CD4-positive, alpha-beta memory T cell (primary cell): ENCODE measurements at regions not wholly inside any gene's neighbourhood (a gene's known extent, or its start where the extent isn't known, plus 50 kb on each side); places are given as distances from the start of the nearest gene placed in this dataset.
"Not testable (repeated sequence)": the region's sequence is repeated elsewhere in the genome, so short reads cannot be mapped to it uniquely, and the experiment has no call there.

Experiments
- CTCF ChIA-PET: fragments of 350-600 bp; sonication (Branson Sonifier 250); formaldehyde crosslinking; loops from one replicate; lab custom pipeline; 2021; ENCODE audit warnings: inconsistent platforms; ENCODE audit not compliant: partially characterized antibody; lab: Charles Lee
- POLR2A ChIA-PET: fragments of 350-600 bp; sonication (Branson Sonifier 250); formaldehyde crosslinking; loops from one replicate; lab custom pipeline; 2021; ENCODE audit not compliant: partially characterized antibody; lab: Charles Lee
- DNase-seq, 5 donors: peaks; one replicate each; pipeline versions ENCODE4 v3.0.0 to v3.0.0-alpha.2; 2020 to 2022; ENCODE audit warnings: mixed read lengths in 1 of 5
- H3K27ac ChIP-seq: one replicate; pipeline ENCODE4 v1.7.0; 2013; ENCODE audit warnings: low read depth, low read length
- H3K27me3 ChIP-seq: 2 replicates; pipeline ENCODE4 v1.7.0; 2013; ENCODE audit warnings: mild to moderate bottlenecking, low read length, moderate library complexity; ENCODE audit not compliant: insufficient read depth
- H3K36me3 ChIP-seq: 2 replicates; pipeline ENCODE4 v1.7.0; 2013; ENCODE audit warnings: mild to moderate bottlenecking, low read length, moderate library complexity; ENCODE audit not compliant: insufficient read depth
- H3K4me1 ChIP-seq: 2 replicates; pipeline ENCODE4 v1.7.0; 2013; ENCODE audit warnings: mild to moderate bottlenecking, low read length, moderate library complexity; ENCODE audit not compliant: insufficient read depth
- H3K4me3 ChIP-seq, 2 donors: one replicate each; pipeline ENCODE4 v1.7.0; 2013; ENCODE audit warnings: low read length in 2 of 2, mild to moderate bottlenecking in 1 of 2
- H3K9me3 ChIP-seq, 2 donors: one replicate each; pipeline ENCODE4 v1.7.0; 2013; ENCODE audit warnings: low read length in 2 of 2, control low read depth in 1 of 2; ENCODE audit not compliant: control insufficient read depth in 1 of 2
- H3K27ac Mint-ChIP-seq, 7 donors: one replicate each; pipeline ENCODE4 v1.8.0; 2020 to 2021; ENCODE audit warnings: mixed read lengths in 7 of 7, mild to moderate bottlenecking in 6 of 7, inconsistent platforms in 3 of 7, moderate library complexity in 3 of 7
- H3K27me3 Mint-ChIP-seq, 2 donors: one replicate each; pipeline ENCODE4 v1.8.0; 2020 to 2021; ENCODE audit warnings: mixed read lengths in 2 of 2
- H3K36me3 Mint-ChIP-seq, 2 donors: one replicate each; pipeline ENCODE4 v1.8.0; 2020 to 2021; ENCODE audit warnings: mixed read lengths in 2 of 2, inconsistent platforms in 1 of 2, mild to moderate bottlenecking in 1 of 2
- H3K4me1 Mint-ChIP-seq, 4 donors: one replicate each; pipeline ENCODE4 v1.8.0; 2020 to 2021; ENCODE audit warnings: mixed read lengths in 4 of 4, mild to moderate bottlenecking in 1 of 4
- H3K4me3 Mint-ChIP-seq, 8 donors: one replicate each; pipeline ENCODE4 v1.8.0; 2020 to 2021; ENCODE audit warnings: mixed read lengths in 8 of 8, mild to moderate bottlenecking in 7 of 8, moderate library complexity in 6 of 8, inconsistent platforms in 3 of 8
- H3K9me3 Mint-ChIP-seq, 8 donors: one replicate each; pipeline ENCODE4 v1.8.0; 2020 to 2021; ENCODE audit warnings: mixed read lengths in 8 of 8, mild to moderate bottlenecking in 5 of 8, inconsistent platforms in 3 of 8, moderate library complexity in 1 of 8
- intact Hi-C: fragments of 100-400 bp; cut with micrococcal nuclease; formaldehyde crosslinking; loops from one replicate; pipeline ENCODE4 v1.15.1; 2023

DNA sequence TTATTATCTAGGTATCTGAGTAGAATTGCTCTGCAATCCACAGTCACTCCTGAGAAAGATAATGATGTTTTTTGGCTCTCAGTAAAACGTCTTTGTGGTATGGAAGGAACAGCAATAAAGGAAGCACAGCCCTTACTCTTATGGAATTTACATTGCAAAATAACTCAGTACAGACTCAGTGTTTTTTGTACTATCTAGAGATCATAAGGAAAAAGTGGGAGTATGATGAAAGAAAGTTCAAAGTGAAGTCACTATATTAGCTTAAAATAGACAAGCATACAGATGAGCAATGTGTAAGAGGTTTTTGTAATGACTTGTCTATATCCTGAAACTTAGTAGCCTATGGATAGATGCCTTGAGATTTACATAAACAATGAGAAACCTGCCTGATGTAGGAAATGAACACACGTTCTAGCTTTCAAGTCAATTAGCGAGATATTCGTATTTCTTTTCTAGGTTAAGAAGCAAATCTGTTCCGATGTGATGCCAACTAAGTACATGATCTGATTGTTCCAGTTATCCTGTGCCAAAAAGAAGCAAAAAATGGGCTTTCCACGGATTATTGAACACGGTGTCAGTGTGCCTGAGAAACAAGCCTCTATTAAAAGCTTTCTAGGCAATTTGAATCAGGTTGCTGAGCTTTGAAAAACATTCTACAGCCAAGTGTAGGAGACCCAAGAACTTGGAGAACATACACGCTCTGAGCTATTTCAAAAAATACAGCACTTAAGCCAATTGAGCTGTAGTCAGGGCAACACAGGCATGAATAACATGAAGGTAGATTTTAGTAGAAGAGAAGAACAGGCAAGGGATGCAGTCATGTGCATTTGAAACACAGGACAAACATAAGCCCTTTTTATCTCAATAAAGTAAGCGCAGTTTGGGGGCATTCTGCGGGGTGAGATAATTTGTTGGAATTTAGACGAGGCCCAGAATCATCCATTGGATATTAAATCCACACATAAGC lies 86.3 kb upstream of the TAF11L2 start:
- intact Hi-C loops: no loop called here
- Histone ChIP-seq H3K4me3 (no peak overlapping the region), H3K36me3 (no peaks in the 10 kb centered on the region), H3K27me3 (no peaks in the 10 kb centered on the region), H3K4me1 (no peaks in the 10 kb centered on the region), H3K27ac (no peak overlapping the region), H3K9me3 (no peaks in the 10 kb centered on the region)
- CTCF ChIA-PET: interaction anchor here (0.9 kb wide), 1 partner anchor 8 kb away, joined by 3 read pairs; no protein-coding TSS in a partner anchor
- Mint-ChIP-seq H3K27ac (no peak overlapping the region), H3K27me3 (no peaks in the 10 kb centered on the region), H3K9me3 (peaks cover 0 to 8% (median 2%) of the 10 kb centered on the region in 8 donors), H3K4me3 (no peak overlapping the region), H3K36me3 (no peaks in the 10 kb centered on the region), H3K4me1 (no peaks in the 10 kb centered on the region)
- POLR2A ChIA-PET: no interaction called here
- no peak for DNase-seq

- Mint-ChIP-seq H3K9me3 (peaks cover 0 to 12% (median 4%) of the 10 kb centered on the region in 8 donors), H3K27ac (no peak overlapping the region), H3K4me1 (no peaks in the 10 kb centered on the region), H3K4me3 (no peak overlapping the region), H3K27me3 (no peaks in the 10 kb centered on the region), H3K36me3 (no peaks in the 10 kb centered on the region)
- no peak overlapping the region for H3K4me3 ChIP-seq
- no peak overlapping the region for H3K27ac ChIP-seq
- H3K4me1 ChIP-seq: no peaks in the 10 kb centered on the region
- no peaks in the 10 kb centered on the region for H3K9me3 ChIP-seq
- ChIA-PET CTCF (no interaction called here), POLR2A (no interaction called here)
- intact Hi-C loops: no loop called here
- H3K27me3 ChIP-seq: no peaks in the 10 kb centered on the region
- no peaks in the 10 kb centered on the region for H3K36me3 ChIP-seq
- DNase-seq: no peak
Measured at GRCh38 chr5:17412760-17413671, 85.0 kb upstream of the TAF11L2 start.

DNA sequence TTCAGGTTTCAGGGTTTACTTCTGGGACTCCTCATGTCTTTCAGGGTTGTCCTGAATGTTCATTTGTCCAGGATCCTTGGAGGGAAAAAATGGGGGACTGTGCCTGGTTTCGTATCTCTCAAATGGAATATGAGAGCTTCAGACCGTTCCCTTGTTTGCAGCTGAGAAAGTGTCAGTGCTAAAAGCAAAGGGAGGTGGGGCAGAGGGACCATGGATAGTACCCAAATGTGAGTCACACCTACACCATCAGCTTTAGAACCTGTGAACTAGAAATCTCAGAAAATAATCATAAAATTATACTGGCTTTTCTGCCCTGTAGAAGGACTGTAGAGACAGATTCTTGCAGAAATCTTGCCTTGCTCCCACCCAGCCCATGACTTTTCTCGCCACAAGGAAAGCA lies 84.3 kb upstream of the TAF11L2 start:
- no peaks in the 10 kb centered on the region for H3K27me3 Mint-ChIP-seq
- no peak overlapping the region for H3K4me3 Mint-ChIP-seq
- Histone ChIP-seq H3K4me1 (no peaks in the 10 kb centered on the region), H3K4me3 (no peak overlapping the region), H3K9me3 (no peaks in the 10 kb centered on the region), H3K27me3 (no peaks in the 10 kb centered on the region), H3K36me3 (no peaks in the 10 kb centered on the region), H3K27ac (no peak overlapping the region)
- H3K36me3 Mint-ChIP-seq: no peaks in the 10 kb centered on the region
- peaks cover 0 to 12% (median 4%) of the 10 kb centered on the region in 8 donors for H3K9me3 Mint-ChIP-seq
- CTCF ChIA-PET: no interaction called here
- H3K27ac Mint-ChIP-seq: no peak overlapping the region
- no peaks in the 10 kb centered on the region for H3K4me1 Mint-ChIP-seq
- intact Hi-C loops: no loop called here
- POLR2A ChIA-PET: no interaction called here
- DNase-seq: no peak

GRCh38 chr5:17415321-17415758 lies 82.7 kb upstream of the TAF11L2 start:
- no peaks in the 10 kb centered on the region for H3K4me1 Mint-ChIP-seq
- no peaks in the 10 kb centered on the region for H3K9me3 ChIP-seq
- H3K9me3 Mint-ChIP-seq: peaks cover 0 to 9% (median 4%) of the 10 kb centered on the region in 8 donors
- H3K27me3 Mint-ChIP-seq: no peaks in the 10 kb centered on the region
- ChIA-PET CTCF (no interaction called here), POLR2A (no interaction called here)
- H3K36me3 ChIP-seq: no peaks in the 10 kb centered on the region
- no peaks in the 10 kb centered on the region for H3K36me3 Mint-ChIP-seq
- H3K27ac Mint-ChIP-seq: no peak overlapping the region
- no peak overlapping the region for H3K27ac ChIP-seq
- no peak overlapping the region for H3K4me3 ChIP-seq
- intact Hi-C loops: no loop called here
- no peaks in the 10 kb centered on the region for H3K4me1 ChIP-seq
- DNase-seq: no peak
- H3K27me3 ChIP-seq: no peaks in the 10 kb centered on the region
- no peak overlapping the region for H3K4me3 Mint-ChIP-seq

DNA sequence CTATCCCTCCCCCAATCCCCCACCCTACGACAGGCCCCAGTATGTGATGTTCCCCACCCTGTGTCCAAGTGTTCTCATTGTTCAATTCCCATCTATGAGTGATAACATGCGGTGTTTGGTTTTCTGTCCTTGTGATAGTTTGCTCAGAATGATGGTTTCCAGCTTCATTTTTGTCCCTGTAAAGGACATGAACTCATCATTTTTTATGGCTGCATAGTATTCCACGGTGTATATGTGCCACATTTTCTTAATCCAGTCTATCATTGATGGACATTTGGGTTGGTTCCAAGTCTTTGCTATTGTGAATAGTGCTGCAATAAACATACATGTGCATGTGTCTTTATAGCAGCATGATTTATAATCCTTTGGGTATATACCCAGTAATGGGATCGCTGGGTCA lies 81.7 kb upstream of the TAF11L2 start:
- H3K27me3 ChIP-seq, H3K9me3 ChIP-seq, H3K4me1 ChIP-seq, H3K27me3 Mint-ChIP-seq, CTCF ChIA-PET, DNase-seq, H3K4me3 Mint-ChIP-seq, H3K9me3 Mint-ChIP-seq, H3K4me3 ChIP-seq, intact Hi-C loops, H3K27ac ChIP-seq, POLR2A ChIA-PET, H3K36me3 ChIP-seq, H3K4me1 Mint-ChIP-seq, H3K27ac Mint-ChIP-seq, H3K36me3 Mint-ChIP-seq: not testable (repeated sequence)

- H3K27me3 ChIP-seq: no peaks in the 10 kb centered on the region
- H3K36me3 Mint-ChIP-seq: no peaks in the 10 kb centered on the region
- H3K27ac ChIP-seq: no peak overlapping the region
- intact Hi-C loops: no loop called here
- CTCF ChIA-PET: no interaction called here
- H3K4me1 Mint-ChIP-seq: no peaks in the 10 kb centered on the region
- no peaks in the 10 kb centered on the region for H3K36me3 ChIP-seq
- peaks cover 0 to 1% of the 10 kb centered on the region in 2 donors for H3K27me3 Mint-ChIP-seq
- H3K4me3 ChIP-seq: no peak overlapping the region
- no peak overlapping the region for H3K27ac Mint-ChIP-seq
- H3K9me3 ChIP-seq: no peaks in the 10 kb centered on the region
- no peaks in the 10 kb centered on the region for H3K4me1 ChIP-seq
- H3K4me3 Mint-ChIP-seq: no peak overlapping the region
- no peak for DNase-seq
- POLR2A ChIA-PET: no interaction called here
- H3K9me3 Mint-ChIP-seq: peaks cover 0 to 13% (median 7%) of the 10 kb centered on the region in 8 donors
Measured at GRCh38 chr5:17424674-17425073, 73.4 kb upstream of the TAF11L2 start.

- CTCF ChIA-PET: no interaction called here
- Mint-ChIP-seq H3K27me3 (peaks cover 0 to 1% of the 10 kb centered on the region in 2 donors), H3K27ac (no peak overlapping the region), H3K9me3 (peaks cover 0 to 16% (median 7%) of the 10 kb centered on the region in 8 donors), H3K36me3 (no peaks in the 10 kb centered on the region), H3K4me1 (no peaks in the 10 kb centered on the region), H3K4me3 (no peak overlapping the region)
- H3K36me3 ChIP-seq: no peaks in the 10 kb centered on the region
- no peak overlapping the region for H3K4me3 ChIP-seq
- H3K27ac ChIP-seq: no peak overlapping the region
- H3K4me1 ChIP-seq: no peaks in the 10 kb centered on the region
- POLR2A ChIA-PET: no interaction called here
- no peak for DNase-seq
- H3K9me3 ChIP-seq: no peaks in the 10 kb centered on the region
- no peaks in the 10 kb centered on the region for H3K27me3 ChIP-seq
- intact Hi-C loops: no loop called here
Measured at GRCh38 chr5:17425385-17426070, 72.5 kb upstream of the TAF11L2 start.
